ENCODE measurements at regions not wholly inside any gene's neighbourhood (a gene's known extent, or its start where the extent isn't known, plus 50 kb on each side); places are given as distances from the start of the nearest gene placed in this dataset.
"Not testable (repeated sequence)": the region's sequence is repeated elsewhere in the genome, so short reads cannot be mapped to it uniquely, and the experiment has no call there.

GRCh38 chr1:191729742-191730141 lies 428.5 kb upstream of the RGS18 start:
- H2BK12ac ChIP-seq (ENCODE audit: insufficient read length, low read depth, low read length) = no peak overlapping the region
- H3K4ac ChIP-seq (ENCODE audit: low read depth, low read length) = no peak overlapping the region
- H3K56ac ChIP-seq (ENCODE audit: insufficient read length, low read depth, low read length) = no peak overlapping the region
- H3K4me1 ChIP-seq (ENCODE audit: insufficient read depth, low read length) = no peaks in the 10 kb centered on the region
- no peaks in the 10 kb centered on the region for H4K20me1 ChIP-seq (ENCODE audit: control insufficient read depth, insufficient read depth, insufficient read length)
- no peak overlapping the region for H2BK20ac ChIP-seq (ENCODE audit: low read depth, low read length, poor library complexity, severe bottlenecking)
- H3T11ph ChIP-seq (ENCODE audit: low read length) = no peak overlapping the region
- H4K91ac ChIP-seq (ENCODE audit: insufficient read length, low read depth, low read length) = no peak overlapping the region
- H4K5ac ChIP-seq (ENCODE audit: insufficient read length, low read depth, low read length) = no peak overlapping the region
- Mint-ChIP-seq H3K27ac (no peak overlapping the region; a peak in 1 of 7 replicates), H3K4me3 (no peak overlapping the region), H3K27me3 (ENCODE audit: low read depth) (no peaks in the 10 kb centered on the region), H3K9me3 (peaks cover 3 to 4% of the 10 kb centered on the region in 2 experiments; a peak in 3 of 5 replicates), H3K4me1 (no peaks in the 10 kb centered on the region), H3K36me3 (ENCODE audit: insufficient read depth in 1 of 3, low read depth in 3 of 3) (peaks cover 0 to 6% (median 3%) of the 10 kb centered on the region in 3 experiments; a peak in 4 of 7 replicates)
- no peak overlapping the region for H4K8ac ChIP-seq (replicated peaks; ENCODE audit: insufficient read length, low read depth, low read length)
- H2AK5ac ChIP-seq (ENCODE audit: insufficient read length, low read length) = no peak overlapping the region
- no peaks in the 10 kb centered on the region for H3K79me2 ChIP-seq (ENCODE audit: insufficient read depth, low read length)
- H2AFZ ChIP-seq (ENCODE audit: low read length) = no peak overlapping the region
- no peaks in the 10 kb centered on the region for H3K79me1 ChIP-seq (ENCODE audit: insufficient read depth, low read depth, low read length, poor library complexity, severe bottlenecking)
- no peak for TF ChIP-seq CTCF (conservative IDR thresholded peaks at IDR 0.05)
- H3K23ac ChIP-seq (ENCODE audit: insufficient read length, low read depth, low read length) = no peak overlapping the region
- no peak overlapping the region for H2BK15ac ChIP-seq (ENCODE audit: low read depth, low read length)
- no peaks in the 10 kb centered on the region for H3K9me3 ChIP-seq (ENCODE audit: control insufficient read depth, low read depth, low read length)
- H3K18ac ChIP-seq (ENCODE audit: insufficient read length, low read depth, low read length) = no peak overlapping the region
- DNase-seq = no peak
- H3K27ac ChIP-seq (ENCODE audit: insufficient read length, low read depth, low read length) = no peak overlapping the region
- no peak overlapping the region for H3K14ac ChIP-seq (ENCODE audit: insufficient read depth, low read length)
- H2BK120ac ChIP-seq (ENCODE audit: low read depth, low read length, poor library complexity, severe bottlenecking) = no peak overlapping the region
- no peak overlapping the region for H3K4me2 ChIP-seq (ENCODE audit: insufficient read depth, insufficient read length, low read length)
- no peak overlapping the region for H3K9ac ChIP-seq (ENCODE audit: extremely low read depth, insufficient read length, low read length)
- no peak overlapping the region for H2BK5ac ChIP-seq (ENCODE audit: insufficient read length, low read length)
- no peaks in the 10 kb centered on the region for H3K27me3 ChIP-seq (ENCODE audit: insufficient read depth, low read length)
- no CpG with 5 or more reads among the region's 3 CpGs for WGBS (ENCODE audit: extremely low coverage, insufficient read length, low lambda C conversion rate)
- no peaks in the 10 kb centered on the region for H3K23me2 ChIP-seq (ENCODE audit: insufficient read length, low read depth, low read length, poor library complexity, severe bottlenecking)

GRCh38 chr1:191731608-191732302 lies 426.5 kb upstream of the RGS18 start:
- H3T11ph ChIP-seq (ENCODE audit: low read length); H3K27ac Mint-ChIP-seq; H3K4me3 Mint-ChIP-seq; H3K79me2 ChIP-seq (ENCODE audit: insufficient read depth, low read length); H4K91ac ChIP-seq (ENCODE audit: insufficient read length, low read depth, low read length); H2BK120ac ChIP-seq (ENCODE audit: low read depth, low read length, poor library complexity, severe bottlenecking); H3K23me2 ChIP-seq (ENCODE audit: insufficient read length, low read depth, low read length, poor library complexity, severe bottlenecking); H3K56ac ChIP-seq (ENCODE audit: insufficient read length, low read depth, low read length); H3K27ac ChIP-seq (ENCODE audit: insufficient read length, low read depth, low read length); H3K18ac ChIP-seq (ENCODE audit: insufficient read length, low read depth, low read length); H3K36me3 Mint-ChIP-seq (ENCODE audit: insufficient read depth in 1 of 3, low read depth in 3 of 3); H3K9me3 ChIP-seq (ENCODE audit: control insufficient read depth, low read depth, low read length); H3K14ac ChIP-seq (ENCODE audit: insufficient read depth, low read length); H4K20me1 ChIP-seq (ENCODE audit: control insufficient read depth, insufficient read depth, insufficient read length); H3K23ac ChIP-seq (ENCODE audit: insufficient read length, low read depth, low read length); H4K5ac ChIP-seq (ENCODE audit: insufficient read length, low read depth, low read length); DNase-seq; H2AFZ ChIP-seq (ENCODE audit: low read length); H2AK5ac ChIP-seq (ENCODE audit: insufficient read length, low read length); H4K8ac ChIP-seq (replicated peaks; ENCODE audit: insufficient read length, low read depth, low read length); H3K79me1 ChIP-seq (ENCODE audit: insufficient read depth, low read depth, low read length, poor library complexity, severe bottlenecking); H3K4me2 ChIP-seq (ENCODE audit: insufficient read depth, insufficient read length, low read length); H2BK20ac ChIP-seq (ENCODE audit: low read depth, low read length, poor library complexity, severe bottlenecking); H3K27me3 ChIP-seq (ENCODE audit: insufficient read depth, low read length); H3K4me1 ChIP-seq (ENCODE audit: insufficient read depth, low read length); H3K9me3 Mint-ChIP-seq; H3K27me3 Mint-ChIP-seq (ENCODE audit: low read depth); H3K4me1 Mint-ChIP-seq; H3K4ac ChIP-seq (ENCODE audit: low read depth, low read length); H2BK15ac ChIP-seq (ENCODE audit: low read depth, low read length); H3K9ac ChIP-seq (ENCODE audit: extremely low read depth, insufficient read length, low read length); H2BK5ac ChIP-seq (ENCODE audit: insufficient read length, low read length); H2BK12ac ChIP-seq (ENCODE audit: insufficient read length, low read depth, low read length): not testable (repeated sequence)
- WGBS (ENCODE audit: extremely low coverage, insufficient read length, low lambda C conversion rate) = no CpG with 5 or more reads among the region's 49 CpGs
